Fibroblast of pulmonary artery (primary cell): ENCODE measurements at regions not wholly inside any gene's neighbourhood (a gene's known extent, or its start where the extent isn't known, plus 50 kb on each side); places are given as distances from the start of the nearest gene placed in this dataset.

Source experiments
- DNase-seq: peaks from one replicate; pipeline ENCODE4 v3.0.0-alpha.2; 2010; ENCODE audit warnings: low read depth
- H3K4me3 ChIP-seq: replicated peaks from 2 replicates; pipeline ENCODE4 v1.5.1; 2011; ENCODE audit warnings: low read depth, mild to moderate bottlenecking, control low read depth, low read length, moderate library complexity
- CTCF ChIP-seq: IDR thresholded peaks from 2 replicates; pipeline ENCODE4 v1.5.1; 2011; ENCODE audit warnings: mild to moderate bottlenecking, control low read depth, low read length, inconsistent platforms; ENCODE audit errors: missing control alignments

GRCh38 chr2:102992607-102993006, 230.8 kb downstream of the TMEM182 start:
- no peak overlapping the region for H3K4me3 ChIP-seq
- TF ChIP-seq CTCF = no peak
- DNase-seq = no peak

- no peak overlapping the region for H3K4me3 ChIP-seq
- no peak for TF ChIP-seq CTCF
- no peak for DNase-seq
These were observed 238.1 kb downstream of the TMEM182 start for GRCh38 chr2:102999958-103000357.

- H3K4me3 ChIP-seq = no peak overlapping the region
- DNase-seq = no peak
- no peak for TF ChIP-seq CTCF
These were observed 241.1 kb downstream of the TMEM182 start for GRCh38 chr2:103002954-103003353.

GRCh38 chr2:103003750-103004260, 242.0 kb downstream of the TMEM182 start:
- no peak for TF ChIP-seq CTCF
- no peak for DNase-seq
- no peak overlapping the region for H3K4me3 ChIP-seq

GRCh38 chr2:103004426-103004942, 242.7 kb downstream of the TMEM182 start:
- TF ChIP-seq CTCF = no peak
- no peak for DNase-seq
- H3K4me3 ChIP-seq = no peak overlapping the region

GRCh38 chr2:103005393-103005792, 243.6 kb downstream of the TMEM182 start:
- no peak for TF ChIP-seq CTCF
- no peak for DNase-seq

GRCh38 chr2:103007086-103007485, 245.3 kb downstream of the TMEM182 start:
- no peak for TF ChIP-seq CTCF
- H3K4me3 ChIP-seq = no peak overlapping the region
- DNase-seq = no peak

More at GRCh38 chr2:103005393-103005792, 243.6 kb downstream of the TMEM182 start:
- no peak overlapping the region for H3K4me3 ChIP-seq
